DMS79 (cell line): ENCODE measurements at regions not wholly inside any gene's neighbourhood (a gene's known extent, or its start where the extent isn't known, plus 50 kb on each side); places are given as distances from the start of the nearest gene placed in this dataset.
"Not testable (repeated sequence)": the region's sequence is repeated elsewhere in the genome, so short reads cannot be mapped to it uniquely, and the experiment has no call there.

Source experiments
- DNase-seq: peaks from one replicate; lab custom pipeline; 2025; lab: John Stamatoyannopoulos, UW

- no peak for DNase-seq
These were observed 1045.0 kb upstream of the DDX18 start for GRCh38 chr2:116769514-116769913.

GRCh38 chr2:116776556-116776955 lies 1037.9 kb upstream of the DDX18 start:
- no peak for DNase-seq

GRCh38 chr2:116787848-116788247 lies 1026.6 kb upstream of the DDX18 start:
- DNase-seq = no peak

GRCh38 chr2:116802671-116803070 lies 1011.8 kb upstream of the DDX18 start:
- DNase-seq = no peak

- DNase-seq = no peak
These were observed 1009.6 kb upstream of the DDX18 start for GRCh38 chr2:116804901-116805300.

GRCh38 chr2:116806505-116806904 lies 1008.0 kb upstream of the DDX18 start:
- DNase-seq = not testable (repeated sequence)

GRCh38 chr2:116809109-116809508 lies 1005.4 kb upstream of the DDX18 start:
- no peak for DNase-seq

GRCh38 chr2:116810071-116810470 lies 1004.4 kb upstream of the DDX18 start:
- no peak for DNase-seq

GRCh38 chr2:116810645-116811044 lies 1003.8 kb upstream of the DDX18 start:
- no peak for DNase-seq

- DNase-seq = no peak
These were observed 995.1 kb upstream of the DDX18 start for GRCh38 chr2:116819355-116819754.

- DNase-seq = no peak
These were observed 993.5 kb upstream of the DDX18 start for GRCh38 chr2:116820986-116821385.

GRCh38 chr2:116829543-116829942 lies 984.9 kb upstream of the DDX18 start:
- DNase-seq = not testable (repeated sequence)

- DNase-seq = no peak
These were observed 982.3 kb upstream of the DDX18 start for GRCh38 chr2:116832148-116832547.

GRCh38 chr2:116833052-116833451 lies 981.4 kb upstream of the DDX18 start:
- DNase-seq = no peak

- DNase-seq = no peak
These were observed 972.3 kb upstream of the DDX18 start for GRCh38 chr2:116842164-116842563.

GRCh38 chr2:116859708-116860107 lies 954.8 kb upstream of the DDX18 start:
- DNase-seq = no peak

- DNase-seq = no peak
These were observed 940.5 kb upstream of the DDX18 start for GRCh38 chr2:116874021-116874420.

GRCh38 chr2:116877274-116877673 lies 937.2 kb upstream of the DDX18 start:
- DNase-seq = no peak

- no peak for DNase-seq
These were observed 936.5 kb upstream of the DDX18 start for GRCh38 chr2:116877944-116878343.

- no peak for DNase-seq
These were observed 934.8 kb upstream of the DDX18 start for GRCh38 chr2:116879650-116880160.

GRCh38 chr2:116891191-116891590 lies 923.3 kb upstream of the DDX18 start:
- no peak for DNase-seq

- DNase-seq = no peak
These were observed 903.0 kb upstream of the DDX18 start for GRCh38 chr2:116911540-116911939.

GRCh38 chr2:116915673-116916072 lies 898.8 kb upstream of the DDX18 start:
- no peak for DNase-seq

GRCh38 chr2:116917196-116917595 lies 897.3 kb upstream of the DDX18 start:
- no peak for DNase-seq

- DNase-seq = no peak
These were observed 895.9 kb upstream of the DDX18 start for GRCh38 chr2:116918574-116918973.
